ENCODE measurements at regions not wholly inside any gene's neighbourhood (a gene's known extent, or its start where the extent isn't known, plus 50 kb on each side); places are given as distances from the start of the nearest gene placed in this dataset.

GRCh38 chr6:43984442-43985321, 142.6 kb downstream of the MRPL14 start:
- no peaks in the 10 kb centered on the region for H3K27me3 ChIP-seq
- peak overlapping the region; percentile 33 to 86 (median 70) for H3K27ac ChIP-seq
- no peak overlapping the region for H3K4me3 ChIP-seq
- peak in 3 of 6 donors; percentile 39 to 57 (median 46) for DNase-seq
- WGBS, 2 donors: 59 to 64% methylated on average over 16 of the region's 16 CpGs
- no peak for TF ChIP-seq CTCF (IDR thresholded peaks at IDR 0.05)
- ATAC-seq: peak; percentile 66 to 75 (median 72)
- no peak for FAIRE-seq
- H3K4me1 ChIP-seq: peaks cover 15 to 35% (median 27%) of the 10 kb centered on the region in 3 donors
- no peaks in the 10 kb centered on the region for H3K9me3 ChIP-seq
- intact Hi-C loops (cut with DNase I): no loop called here
- no peaks in the 10 kb centered on the region for H3K36me3 ChIP-seq

- 21 to 24% methylated on average over 7 of the region's 7 CpGs for WGBS, 2 donors
- no peak for TF ChIP-seq CTCF (IDR thresholded peaks at IDR 0.05)
- no peak for FAIRE-seq
Measured at GRCh38 chr6:43983632-43984031, 143.6 kb downstream of the MRPL14 start.

GRCh38 chr6:43983191-43983590, 144.1 kb downstream of the MRPL14 start:
- no peaks in the 10 kb centered on the region for H3K9me3 ChIP-seq
- no peaks in the 10 kb centered on the region for H3K27me3 ChIP-seq
- FAIRE-seq: no peak
- H3K27ac ChIP-seq: no peak overlapping the region
- peaks cover 15 to 35% (median 27%) of the 10 kb centered on the region in 3 donors for H3K4me1 ChIP-seq
- no peak for ATAC-seq
- no peaks in the 10 kb centered on the region for H3K36me3 ChIP-seq
- peak in 1 of 6 donors; percentile 16 for DNase-seq
- intact Hi-C loops (cut with DNase I): no loop called here
- no peak for TF ChIP-seq CTCF (IDR thresholded peaks at IDR 0.05)
- WGBS, 2 donors: 49 to 77% methylated on average over 2 of the region's 2 CpGs
- no peak overlapping the region for H3K4me3 ChIP-seq

More at GRCh38 chr6:43983632-43984031, 143.6 kb downstream of the MRPL14 start:
- Histone ChIP-seq H3K4me3 (no peak overlapping the region), H3K27me3 (no peaks in the 10 kb centered on the region), H3K4me1 (peaks cover 15 to 35% (median 27%) of the 10 kb centered on the region in 3 donors), H3K27ac (peak overlapping the region in 2 of 4 donors; percentile 85 to 86), H3K36me3 (no peaks in the 10 kb centered on the region), H3K9me3 (no peaks in the 10 kb centered on the region)
- ATAC-seq (peak in 3 of 4 donors; percentile 17 to 35 (median 30)), DNase-seq (peak in 1 of 6 donors; percentile 33)
- intact Hi-C loops (cut with DNase I): no loop called here

- Histone ChIP-seq H3K9me3 (no peaks in the 10 kb centered on the region), H3K27me3 (no peaks in the 10 kb centered on the region), H3K4me1 (peaks cover 15 to 35% (median 27%) of the 10 kb centered on the region in 3 donors), H3K36me3 (no peaks in the 10 kb centered on the region), H3K4me3 (no peak overlapping the region), H3K27ac (no peak overlapping the region)
- FAIRE-seq (no peak), DNase-seq (peak in 1 of 6 donors; percentile 4), ATAC-seq (no peak)
- no peak for TF ChIP-seq CTCF (IDR thresholded peaks at IDR 0.05)
- intact Hi-C loops (cut with DNase I): no loop called here
- 44 to 98% methylated on average over 2 of the region's 2 CpGs for WGBS, 2 donors
Measured at GRCh38 chr6:43982084-43982625, 145.1 kb downstream of the MRPL14 start.

All from pancreas (tissue), 10 donors.